AG04449 (cell line): ENCODE measurements at regions not wholly inside any gene's neighbourhood (a gene's known extent, or its start where the extent isn't known, plus 50 kb on each side); places are given as distances from the start of the nearest gene placed in this dataset.

Source experiments
- CTCF ChIA-PET: fragments of 350-600 bp; formaldehyde crosslinking; extraction: SDS; loops from one replicate; lab custom pipeline; 2021; ENCODE audit warnings: antibody characterized with exemption; lab: Yijun Ruan, JAX
- POLR2A ChIA-PET: fragments of 400-600, 350-600 bp; formaldehyde crosslinking; extraction: SDS; loops from one replicate; lab custom pipeline; 2020; ENCODE audit warnings: antibody characterized with exemption, inconsistent platforms; lab: Yijun Ruan, JAX
- DNase-seq: peaks from one replicate; pipeline ENCODE4 v3.0.0-alpha.2; 2010; ENCODE audit warnings: low read depth, low spot score
- H3K4me3 ChIP-seq: 2 replicates; pipeline ENCODE4 v1.5.1; 2011; ENCODE audit warnings: low read depth, mild to moderate bottlenecking, control low read depth, low read length
- CTCF ChIP-seq: IDR thresholded peaks from one replicate; pipeline ENCODE4 v1.5.1; 2011; ENCODE audit warnings: mild to moderate bottlenecking, moderate library complexity, low read length, control low read depth, inconsistent platforms; ENCODE audit not compliant: insufficient read depth; ENCODE audit errors: missing control alignments

- DNase-seq, result no peak
- no peak overlapping the region for H3K4me3 ChIP-seq
- ChIA-PET CTCF (no interaction called here), POLR2A (no interaction called here)
- TF ChIP-seq CTCF, result no peak
These were observed 494.2 kb upstream of the SPHKAP start for GRCh38 chr2:228675646-228676045.

GRCh38 chr2:228675091-228675490 is 493.6 kb upstream of the SPHKAP start:
- CTCF ChIA-PET, result no interaction called here
- POLR2A ChIA-PET, result no interaction called here
- no peak for DNase-seq
- no peak overlapping the region for H3K4me3 ChIP-seq
- TF ChIP-seq CTCF, result no peak

GRCh38 chr2:228673876-228674554 is 492.5 kb upstream of the SPHKAP start:
- POLR2A ChIA-PET, result no interaction called here
- CTCF ChIA-PET, result no interaction called here
- DNase-seq, result no peak
- no peak for TF ChIP-seq CTCF
- H3K4me3 ChIP-seq, result no peak overlapping the region

GRCh38 chr2:228669690-228670089 is 488.2 kb upstream of the SPHKAP start:
- DNase-seq, result no peak
- no peak overlapping the region for H3K4me3 ChIP-seq
- POLR2A ChIA-PET, result no interaction called here
- TF ChIP-seq CTCF, result no peak
- CTCF ChIA-PET, result interaction anchor here (1.1 kb wide), 1 partner anchor 12 kb away, joined by 3 read pairs; no protein-coding TSS in a partner anchor

GRCh38 chr2:228665232-228665631 is 483.7 kb upstream of the SPHKAP start:
- ChIA-PET CTCF (no interaction called here), POLR2A (no interaction called here)
- no peak for DNase-seq
- H3K4me3 ChIP-seq, result no peak overlapping the region
- TF ChIP-seq CTCF, result no peak

GRCh38 chr2:228658998-228659397 is 477.5 kb upstream of the SPHKAP start:
- ChIA-PET POLR2A (no interaction called here), CTCF (interaction anchor here (1.1 to 4.7 kb wide), 5 partner anchors 11 to 769 kb away, joined by 3 to 43 read pairs (median 15); no protein-coding TSS in a partner anchor)
- no peak for TF ChIP-seq CTCF
- peak; percentile 40 for DNase-seq
- H3K4me3 ChIP-seq, result no peak overlapping the region
